ENCODE measurements at regions not wholly inside any gene's neighbourhood (a gene's known extent, or its start where the extent isn't known, plus 50 kb on each side); places are given as distances from the start of the nearest gene placed in this dataset.

GRCh38 chr2:149991576-149991975 is 404.0 kb upstream of the MMADHC start:
- TF ChIP-seq, protein P1, sequence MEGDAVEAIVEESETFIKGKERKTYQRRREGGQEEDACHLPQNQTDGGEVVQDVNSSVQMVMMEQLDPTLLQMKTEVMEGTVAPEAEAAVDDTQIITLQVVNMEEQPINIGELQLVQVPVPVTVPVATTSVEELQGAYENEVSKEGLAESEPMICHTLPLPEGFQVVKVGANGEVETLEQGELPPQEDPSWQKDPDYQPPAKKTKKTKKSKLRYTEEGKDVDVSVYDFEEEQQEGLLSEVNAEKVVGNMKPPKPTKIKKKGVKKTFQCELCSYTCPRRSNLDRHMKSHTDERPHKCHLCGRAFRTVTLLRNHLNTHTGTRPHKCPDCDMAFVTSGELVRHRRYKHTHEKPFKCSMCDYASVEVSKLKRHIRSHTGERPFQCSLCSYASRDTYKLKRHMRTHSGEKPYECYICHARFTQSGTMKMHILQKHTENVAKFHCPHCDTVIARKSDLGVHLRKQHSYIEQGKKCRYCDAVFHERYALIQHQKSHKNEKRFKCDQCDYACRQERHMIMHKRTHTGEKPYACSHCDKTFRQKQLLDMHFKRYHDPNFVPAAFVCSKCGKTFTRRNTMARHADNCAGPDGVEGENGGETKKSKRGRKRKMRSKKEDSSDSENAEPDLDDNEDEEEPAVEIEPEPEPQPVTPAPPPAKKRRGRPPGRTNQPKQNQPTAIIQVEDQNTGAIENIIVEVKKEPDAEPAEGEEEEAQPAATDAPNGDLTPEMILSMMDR (IDR thresholded peaks at IDR 0.05; ENCODE audit: extremely low read depth in 1 of 2, insufficient read depth in 1 of 2, low read depth in 1 of 2, low read length in 2 of 2): no peak
- TF ChIP-seq EZH2 (IDR thresholded peaks at IDR 0.05; ENCODE audit: borderline replicate concordance, low read depth, low read length, severe bottlenecking): no peak
- TF ChIP-seq POLR2AphosphoS5 (IDR thresholded peaks at IDR 0.05; ENCODE audit: insufficient read depth, low read depth, low read length): no peak
- no peak for TF ChIP-seq MAX (IDR thresholded peaks at IDR 0.05; ENCODE audit: insufficient read depth, insufficient read length)
